ENCODE measurements at regions not wholly inside any gene's neighbourhood (a gene's known extent, or its start where the extent isn't known, plus 50 kb on each side); places are given as distances from the start of the nearest gene placed in this dataset.
"Not testable (repeated sequence)": the region's sequence is repeated elsewhere in the genome, so short reads cannot be mapped to it uniquely, and the experiment has no call there.

- no peak for DNase-seq (ENCODE audit: low read depth)
Observed at GRCh38 chr4:132094017-132094416, 1055.1 kb upstream of the PCDH10 start.

GRCh38 chr4:132097041-132097440 lies 1052.1 kb upstream of the PCDH10 start:
- DNase-seq (ENCODE audit: low read depth) = no peak

GRCh38 chr4:132101526-132101925 lies 1047.6 kb upstream of the PCDH10 start:
- peak; percentile 41 for DNase-seq (ENCODE audit: low read depth)

GRCh38 chr4:132108784-132109183 lies 1040.3 kb upstream of the PCDH10 start:
- peak; percentile 39 for DNase-seq (ENCODE audit: low read depth)

GRCh38 chr4:132114885-132115284 lies 1034.2 kb upstream of the PCDH10 start:
- no peak for DNase-seq (ENCODE audit: low read depth)

GRCh38 chr4:132122741-132123140 lies 1026.4 kb upstream of the PCDH10 start:
- DNase-seq (ENCODE audit: low read depth) = not testable (repeated sequence)

GRCh38 chr4:132123870-132124623 lies 1025.0 kb upstream of the PCDH10 start:
- DNase-seq (ENCODE audit: low read depth) = peak; percentile 17

GRCh38 chr4:132124624-132124974 lies 1024.5 kb upstream of the PCDH10 start:
- no peak for DNase-seq (ENCODE audit: low read depth)

GRCh38 chr4:132125131-132125530 lies 1024.0 kb upstream of the PCDH10 start:
- DNase-seq (ENCODE audit: low read depth) = no peak

GRCh38 chr4:132132433-132132832 lies 1016.7 kb upstream of the PCDH10 start:
- DNase-seq (ENCODE audit: low read depth) = no peak

GRCh38 chr4:132169660-132170059 lies 979.4 kb upstream of the PCDH10 start:
- no peak for DNase-seq (ENCODE audit: low read depth)

- DNase-seq (ENCODE audit: low read depth) = peak; percentile 72
Observed at GRCh38 chr4:132180020-132180427, 969.1 kb upstream of the PCDH10 start.

- DNase-seq (ENCODE audit: low read depth) = peak; percentile 23
Observed at GRCh38 chr4:132195176-132195575, 953.9 kb upstream of the PCDH10 start.

GRCh38 chr4:132203618-132204017 lies 945.5 kb upstream of the PCDH10 start:
- no peak for DNase-seq (ENCODE audit: low read depth)

GRCh38 chr4:132214519-132214918 lies 934.6 kb upstream of the PCDH10 start:
- DNase-seq (ENCODE audit: low read depth) = no peak

GRCh38 chr4:132218406-132218805 lies 930.7 kb upstream of the PCDH10 start:
- no peak for DNase-seq (ENCODE audit: low read depth)

GRCh38 chr4:132227151-132227856 lies 921.8 kb upstream of the PCDH10 start:
- DNase-seq (ENCODE audit: low read depth) = no peak

- peak; percentile 2 for DNase-seq (ENCODE audit: low read depth)
Observed at GRCh38 chr4:132227857-132228165, 921.3 kb upstream of the PCDH10 start.

- no peak for DNase-seq (ENCODE audit: low read depth)
Observed at GRCh38 chr4:132228676-132229075, 920.4 kb upstream of the PCDH10 start.

- DNase-seq (ENCODE audit: low read depth) = no peak
Observed at GRCh38 chr4:132230025-132230424, 919.1 kb upstream of the PCDH10 start.

GRCh38 chr4:132238697-132239096 lies 910.4 kb upstream of the PCDH10 start:
- no peak for DNase-seq (ENCODE audit: low read depth)

GRCh38 chr4:132240081-132240480 lies 909.0 kb upstream of the PCDH10 start:
- no peak for DNase-seq (ENCODE audit: low read depth)

- no peak for DNase-seq (ENCODE audit: low read depth)
Observed at GRCh38 chr4:132245319-132245718, 903.8 kb upstream of the PCDH10 start.

GRCh38 chr4:132264176-132264575 lies 884.9 kb upstream of the PCDH10 start:
- no peak for DNase-seq (ENCODE audit: low read depth)
